Right lobe of liver (tissue), 4 donors: ENCODE measurements at regions not wholly inside any gene's neighbourhood (a gene's known extent, or its start where the extent isn't known, plus 50 kb on each side); places are given as distances from the start of the nearest gene placed in this dataset.

ENCODE experiments used
- CTCF ChIP-seq, 4 donors: fragments of 200-600 bp in 3 of 4; fragments of 450-650 bp in 1 of 4; IDR thresholded peaks; one replicate each; pipeline versions ENCODE4 v1.5.1 to v1.8.0; 2016 to 2022; ENCODE audit warnings: antibody characterized with exemption in 4 of 4, mild to moderate bottlenecking in 2 of 4
- POLR2A ChIP-seq: fragments of 450-650 bp; IDR thresholded peaks from one replicate; pipeline ENCODE4 v1.6.1; 2017; ENCODE audit warnings: antibody characterized with exemption, mild to moderate bottlenecking
- donor health status: DM: no; HTN: no; CAD: no.
- donor health status: DM: no; HTN: no; CAD: no.
- donor health status: DM: no; HTN: yes; CAD: no.

DNA sequence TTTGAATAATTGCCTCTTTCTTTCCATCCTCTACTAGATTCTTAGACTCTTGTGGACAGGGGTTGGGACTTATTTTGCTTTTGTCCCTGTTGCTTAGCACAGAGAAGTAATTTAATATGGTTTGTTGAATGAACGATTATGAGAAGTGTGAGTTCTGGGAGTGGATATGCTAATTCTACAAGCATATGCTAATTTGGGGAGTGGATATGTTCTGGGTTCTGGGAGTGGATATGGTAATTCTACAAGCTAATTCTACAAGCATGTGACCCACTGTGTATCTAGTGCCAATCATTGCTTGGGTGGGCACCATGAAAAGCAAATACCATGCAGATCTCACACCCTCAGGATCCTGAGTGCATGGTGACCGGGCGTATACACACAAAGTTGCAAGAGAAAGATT is 181.8 kb upstream of the IL12B start:
- TF ChIP-seq CTCF (IDR thresholded peaks at IDR 0.05): no peak
- no peak for TF ChIP-seq POLR2A
